Testis (tissue), 2 donors: ENCODE measurements at regions not wholly inside any gene's neighbourhood (a gene's known extent, or its start where the extent isn't known, plus 50 kb on each side); places are given as distances from the start of the nearest gene placed in this dataset.

Experiments used
- POLR2A ChIP-seq: fragments of 450-650 bp; IDR thresholded peaks from one replicate; pipeline ENCODE4 v1.6.1; 2017; ENCODE audit warnings: antibody characterized with exemption, mild to moderate bottlenecking, moderate library complexity
- TF ChIP-seq, protein P1 (sequence below), 3 experiments: fragments of 450-650 bp in 2 of 3; fragments of 200-600 bp in 1 of 3; sonication (generic) in 1 of 3; IDR thresholded peaks; one replicate each; pipeline ENCODE4 v1.5.1; 2016 to 2019; ENCODE audit warnings: antibody characterized with exemption in 3 of 3, mild to moderate bottlenecking in 2 of 3, moderate library complexity in 1 of 3

DNA sequence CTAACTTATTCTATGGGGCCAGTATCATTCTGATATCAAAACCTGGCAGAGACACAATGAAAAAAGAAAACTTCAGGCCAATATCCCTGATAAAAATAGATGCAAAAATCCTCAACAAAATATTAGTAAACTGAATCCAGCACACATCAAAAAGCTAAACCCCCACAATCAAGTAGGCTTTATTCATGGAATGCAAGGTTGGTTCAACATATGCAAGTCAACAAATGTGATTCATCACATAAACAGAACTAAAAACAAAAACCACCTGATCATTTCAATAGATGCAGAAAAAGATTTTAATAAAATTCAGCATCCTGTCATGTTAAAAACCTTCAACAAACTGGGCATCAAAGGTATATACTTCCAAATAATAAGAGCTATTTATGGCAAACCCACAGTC lies 133.9 kb upstream of the SSTR4 start:
- TF ChIP-seq, protein P1, sequence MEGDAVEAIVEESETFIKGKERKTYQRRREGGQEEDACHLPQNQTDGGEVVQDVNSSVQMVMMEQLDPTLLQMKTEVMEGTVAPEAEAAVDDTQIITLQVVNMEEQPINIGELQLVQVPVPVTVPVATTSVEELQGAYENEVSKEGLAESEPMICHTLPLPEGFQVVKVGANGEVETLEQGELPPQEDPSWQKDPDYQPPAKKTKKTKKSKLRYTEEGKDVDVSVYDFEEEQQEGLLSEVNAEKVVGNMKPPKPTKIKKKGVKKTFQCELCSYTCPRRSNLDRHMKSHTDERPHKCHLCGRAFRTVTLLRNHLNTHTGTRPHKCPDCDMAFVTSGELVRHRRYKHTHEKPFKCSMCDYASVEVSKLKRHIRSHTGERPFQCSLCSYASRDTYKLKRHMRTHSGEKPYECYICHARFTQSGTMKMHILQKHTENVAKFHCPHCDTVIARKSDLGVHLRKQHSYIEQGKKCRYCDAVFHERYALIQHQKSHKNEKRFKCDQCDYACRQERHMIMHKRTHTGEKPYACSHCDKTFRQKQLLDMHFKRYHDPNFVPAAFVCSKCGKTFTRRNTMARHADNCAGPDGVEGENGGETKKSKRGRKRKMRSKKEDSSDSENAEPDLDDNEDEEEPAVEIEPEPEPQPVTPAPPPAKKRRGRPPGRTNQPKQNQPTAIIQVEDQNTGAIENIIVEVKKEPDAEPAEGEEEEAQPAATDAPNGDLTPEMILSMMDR (IDR thresholded peaks at IDR 0.05) = no peak
- no peak for TF ChIP-seq POLR2A
